Loucy (cell line): ENCODE measurements at regions not wholly inside any gene's neighbourhood (a gene's known extent, or its start where the extent isn't known, plus 50 kb on each side); places are given as distances from the start of the nearest gene placed in this dataset.

Source experiments
- H2AFZ ChIP-seq: fragments of 200-600 bp; sonication (generic); 2 replicates; pipeline ENCODE4 v1.6.0; 2016; ENCODE audit warnings: antibody characterized with exemption, mild to moderate bottlenecking, low read length, moderate library complexity
- H3F3A ChIP-seq: fragments of 200-600 bp; 2 replicates; pipeline ENCODE4 v1.6.0; 2016; ENCODE audit warnings: antibody characterized with exemption, low read depth, mild to moderate bottlenecking
- H3K27me3 ChIP-seq: fragments of 200-600 bp; sonication (generic); 2 replicates; pipeline ENCODE4 v1.6.1; 2014; ENCODE audit warnings: low read length, mild to moderate bottlenecking; ENCODE audit not compliant: insufficient read depth, poor library complexity, severe bottlenecking
- H3K36me3 ChIP-seq: fragments of 200-600 bp; sonication (generic); 2 replicates; pipeline ENCODE4 v1.6.1; 2016; ENCODE audit warnings: low read length; ENCODE audit not compliant: insufficient read depth
- H3K4me1 ChIP-seq: fragments of 200-600 bp; sonication (generic); 2 replicates; pipeline ENCODE4 v1.5.1; 2014; ENCODE audit warnings: low read length, mild to moderate bottlenecking; ENCODE audit not compliant: insufficient read depth, poor library complexity, severe bottlenecking
- H3K4me2 ChIP-seq: fragments of 200-600 bp; sonication (generic); 2 replicates; pipeline ENCODE4 v1.6.0; 2014; ENCODE audit warnings: antibody characterized with exemption, low read length, low read depth, mild to moderate bottlenecking; ENCODE audit not compliant: poor library complexity, severe bottlenecking
- H3K4me3 ChIP-seq: fragments of 200-600 bp; sonication (generic); 2 replicates; pipeline ENCODE4 v1.5.1; 2014; ENCODE audit warnings: low read length, mild to moderate bottlenecking, mixed read lengths; ENCODE audit not compliant: poor library complexity, severe bottlenecking
- H3K79me2 ChIP-seq: fragments of 200-600 bp; sonication (generic); 2 replicates; pipeline ENCODE4 v1.6.1; 2014; ENCODE audit warnings: low read length; ENCODE audit not compliant: insufficient read depth
- H3K9ac ChIP-seq: fragments of 200-600 bp; sonication (generic); 2 replicates; pipeline ENCODE4 v1.6.0; 2014; ENCODE audit warnings: mild to moderate bottlenecking, low read depth, low read length, moderate library complexity; ENCODE audit not compliant: poor library complexity, severe bottlenecking
- H3K9me2 ChIP-seq: fragments of 200-600 bp; sonication (generic); replicated peaks from 2 replicates; pipeline ENCODE4 v1.6.1; 2016; ENCODE audit warnings: low read depth, low read length, mixed read lengths
- H3K9me3 ChIP-seq: fragments of 200-600 bp; sonication (generic); 2 replicates; pipeline ENCODE4 v1.6.1; 2014; ENCODE audit warnings: mild to moderate bottlenecking, antibody characterized with exemption, low read length, low read depth; ENCODE audit not compliant: insufficient read depth
- H4K20me1 ChIP-seq: fragments of 200-600 bp; sonication (generic); 2 replicates; pipeline ENCODE4 v1.6.0; 2014; ENCODE audit warnings: antibody characterized with exemption, low read length, mild to moderate bottlenecking; ENCODE audit not compliant: insufficient read depth, poor library complexity, severe bottlenecking
- EZH2phosphoT487 ChIP-seq: fragments of 200-600 bp; IDR thresholded peaks from 2 replicates; pipeline ENCODE4 v1.6.1; 2018; ENCODE audit warnings: antibody characterized with exemption, mild to moderate bottlenecking, moderate library complexity, borderline replicate concordance
- TF ChIP-seq, protein P1 (sequence below): fragments of 200-600 bp; sonication (generic); conservative IDR thresholded peaks from 2 replicates; pipeline ENCODE4 v1.5.1; 2014; ENCODE audit warnings: mild to moderate bottlenecking, antibody characterized with exemption, low read length

DNA sequence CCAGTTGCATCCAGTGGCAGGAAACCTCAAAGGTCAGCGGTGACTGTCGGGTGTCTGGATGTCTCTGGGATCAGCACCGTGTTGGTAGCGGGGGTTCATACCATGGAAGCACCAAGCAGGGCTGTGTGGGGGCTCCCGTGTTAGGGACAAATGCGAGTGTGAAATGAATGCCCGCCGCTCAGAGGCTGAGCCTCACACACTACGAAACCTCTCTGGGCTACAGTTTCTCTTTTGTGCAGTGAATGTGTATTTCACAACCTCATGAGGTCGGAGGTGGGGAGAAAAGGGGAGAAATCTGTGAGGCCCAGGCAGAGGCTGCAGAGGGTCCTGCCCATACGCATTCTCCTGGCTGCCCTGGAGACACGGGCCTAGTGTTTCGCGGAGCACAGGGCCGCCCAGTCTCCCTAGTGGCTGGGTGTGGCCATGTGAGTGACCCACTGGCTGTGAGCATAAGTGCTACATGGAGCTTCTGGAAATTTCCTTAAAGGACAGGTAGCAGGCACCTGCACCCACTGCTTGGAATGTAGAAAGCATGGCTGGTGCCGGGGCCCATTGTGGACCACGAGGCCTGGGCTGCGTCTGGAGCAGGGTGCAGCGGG, 138.0 kb upstream of the GLI2 start:
- Histone ChIP-seq H2AFZ (no peak overlapping the region), H3K36me3 (no peaks in the 10 kb centered on the region), H3K27me3 (no peaks in the 10 kb centered on the region), H3K79me2 (no peaks in the 10 kb centered on the region), H4K20me1 (no peaks in the 10 kb centered on the region), H3K9ac (no peak overlapping the region), H3K9me3 (no peaks in the 10 kb centered on the region), H3K4me2 (no peak overlapping the region), H3K4me1 (no peaks in the 10 kb centered on the region), H3K4me3 (no peak overlapping the region), H3F3A (no peaks in the 10 kb centered on the region), H3K9me2 (no peaks in the 10 kb centered on the region)
- no peak for TF ChIP-seq EZH2phosphoT487
- TF ChIP-seq, protein P1, sequence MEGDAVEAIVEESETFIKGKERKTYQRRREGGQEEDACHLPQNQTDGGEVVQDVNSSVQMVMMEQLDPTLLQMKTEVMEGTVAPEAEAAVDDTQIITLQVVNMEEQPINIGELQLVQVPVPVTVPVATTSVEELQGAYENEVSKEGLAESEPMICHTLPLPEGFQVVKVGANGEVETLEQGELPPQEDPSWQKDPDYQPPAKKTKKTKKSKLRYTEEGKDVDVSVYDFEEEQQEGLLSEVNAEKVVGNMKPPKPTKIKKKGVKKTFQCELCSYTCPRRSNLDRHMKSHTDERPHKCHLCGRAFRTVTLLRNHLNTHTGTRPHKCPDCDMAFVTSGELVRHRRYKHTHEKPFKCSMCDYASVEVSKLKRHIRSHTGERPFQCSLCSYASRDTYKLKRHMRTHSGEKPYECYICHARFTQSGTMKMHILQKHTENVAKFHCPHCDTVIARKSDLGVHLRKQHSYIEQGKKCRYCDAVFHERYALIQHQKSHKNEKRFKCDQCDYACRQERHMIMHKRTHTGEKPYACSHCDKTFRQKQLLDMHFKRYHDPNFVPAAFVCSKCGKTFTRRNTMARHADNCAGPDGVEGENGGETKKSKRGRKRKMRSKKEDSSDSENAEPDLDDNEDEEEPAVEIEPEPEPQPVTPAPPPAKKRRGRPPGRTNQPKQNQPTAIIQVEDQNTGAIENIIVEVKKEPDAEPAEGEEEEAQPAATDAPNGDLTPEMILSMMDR, result no peak

DNA sequence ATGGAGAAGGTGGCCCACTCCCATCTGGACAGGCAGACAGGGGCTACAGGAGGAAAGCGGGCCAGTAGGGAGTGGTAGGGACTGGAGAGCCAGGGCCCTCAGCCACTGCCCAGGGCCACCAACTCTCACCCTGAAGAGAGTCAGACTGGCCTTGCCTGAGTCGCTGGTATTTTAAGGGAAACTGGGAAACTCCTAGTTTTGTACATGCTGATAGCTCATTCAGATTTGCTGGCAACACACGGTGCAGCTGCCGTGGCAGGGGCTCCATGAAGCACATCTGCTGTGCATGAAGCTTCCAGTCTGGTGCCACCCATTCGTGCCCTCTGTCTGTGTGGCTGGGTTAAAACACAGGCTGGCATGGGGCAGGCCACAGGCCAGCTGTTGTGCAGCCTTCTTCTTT, 137.3 kb upstream of the GLI2 start:
- Histone ChIP-seq H3F3A (no peaks in the 10 kb centered on the region), H3K4me2 (no peak overlapping the region), H3K27me3 (no peaks in the 10 kb centered on the region), H2AFZ (no peak overlapping the region), H3K4me3 (no peak overlapping the region), H3K4me1 (no peaks in the 10 kb centered on the region), H3K9me3 (no peaks in the 10 kb centered on the region), H3K79me2 (no peaks in the 10 kb centered on the region), H3K36me3 (no peaks in the 10 kb centered on the region), H3K9me2 (no peaks in the 10 kb centered on the region), H3K9ac (no peak overlapping the region), H4K20me1 (no peaks in the 10 kb centered on the region)
- TF ChIP-seq, protein P1, result no peak
- no peak for TF ChIP-seq EZH2phosphoT487

GRCh38 chr2:120599072-120599471, 136.6 kb upstream of the GLI2 start:
- H2AFZ ChIP-seq, result no peak overlapping the region
- no peak overlapping the region for H3K4me3 ChIP-seq

More at GRCh38 chr2:120599072-120599471, 136.6 kb upstream of the GLI2 start:
- H3K9ac ChIP-seq, result no peak overlapping the region
- H3K9me3 ChIP-seq, result no peaks in the 10 kb centered on the region
- TF ChIP-seq, protein P1, result no peak
- H3K4me1 ChIP-seq, result no peaks in the 10 kb centered on the region
- H3K36me3 ChIP-seq, result no peaks in the 10 kb centered on the region
- no peaks in the 10 kb centered on the region for H3K79me2 ChIP-seq
- no peak overlapping the region for H3K4me2 ChIP-seq
- no peaks in the 10 kb centered on the region for H3K9me2 ChIP-seq
- no peaks in the 10 kb centered on the region for H3F3A ChIP-seq
- H3K27me3 ChIP-seq, result no peaks in the 10 kb centered on the region
- H4K20me1 ChIP-seq, result no peaks in the 10 kb centered on the region
